Body of pancreas (tissue), 4 donors: ENCODE measurements at regions not wholly inside any gene's neighbourhood (a gene's known extent, or its start where the extent isn't known, plus 50 kb on each side); places are given as distances from the start of the nearest gene placed in this dataset.

Source experiments
- ATAC-seq: fragments of 150-250 bp; one replicate; pipeline ENCODE4 v1.9.1; 2016
- DNase-seq, 4 donors: peaks; one replicate each; pipeline ENCODE4 v3.0.0-alpha.2; 2019
- H3K27ac ChIP-seq, 4 donors: fragments of 200-600 bp; sonication (generic); 1 replicate in 3 of 4; 2 replicates in 1 of 4; pipeline versions ENCODE4 v1.5.1 to v1.6.1; 2016 to 2019; ENCODE audit warnings: mild to moderate bottlenecking in 1 of 4, mixed read lengths in 1 of 4, moderate library complexity in 1 of 4
- H3K27me3 ChIP-seq, 2 donors: fragments of 200-600 bp; sonication (generic); one replicate each; pipeline ENCODE4 v1.6.0; 2016; ENCODE audit warnings: mild to moderate bottlenecking in 1 of 2
- H3K36me3 ChIP-seq, 2 donors: fragments of 200-600 bp; sonication (generic); replicated peaks in 1 of 2; 2 replicates each; pipeline ENCODE4 v1.5.1; 2016; ENCODE audit warnings: low read depth in 2 of 2; ENCODE audit not compliant: insufficient read depth in 1 of 2
- H3K4me1 ChIP-seq: fragments of 200-600 bp; sonication (generic); one replicate; pipeline ENCODE4 v1.6.0; 2016
- H3K4me3 ChIP-seq, 2 donors: fragments of 200-600 bp; sonication (generic); 1 replicate in 1 of 2; 2 replicates in 1 of 2; pipeline ENCODE4 v1.5.1; 2016 to 2019
- H3K9me3 ChIP-seq, 3 donors: fragments of 200-600 bp; sonication (generic); 1 replicate in 2 of 3; 2 replicates in 1 of 3; pipeline ENCODE4 v1.5.1; 2016
- POLR2A ChIP-seq, 3 donors: fragments of 450-650 bp; IDR thresholded peaks; one replicate each; pipeline ENCODE4 v1.6.1; 2016; ENCODE audit warnings: antibody characterized with exemption in 3 of 3, mild to moderate bottlenecking in 2 of 3
- WGBS, 2 donors: methylation state at CpG; one replicate each; pipeline ENCODE4 v1.1.5; 2017; 5-methylcytosine and 5-hydroxymethylcytosine counted together
- intact Hi-C: fragments of 100-400 bp; cut with DNase I; formaldehyde crosslinking; loops from one replicate; pipeline ENCODE4 v1.15.1; 2023
- TF ChIP-seq, protein P1 (sequence below), 7 experiments: fragments of 450-650 bp in 4 of 7; fragments of 200-600 bp in 3 of 7; sonication (generic) in 3 of 7; IDR thresholded peaks; one replicate each; pipeline ENCODE4 v1.5.1; 2016 to 2019; ENCODE audit warnings: antibody characterized with exemption in 7 of 7

GRCh38 chr10:105834261-105835059 is 1193.4 kb downstream of the SORCS3 start:
- Histone ChIP-seq H3K27ac (no peak overlapping the region), H3K27me3 (no peaks in the 10 kb centered on the region), H3K4me1 (no peaks in the 10 kb centered on the region), H3K36me3 (no peaks in the 10 kb centered on the region), H3K4me3 (no peak overlapping the region), H3K9me3 (no peaks in the 10 kb centered on the region)
- ATAC-seq (no peak), DNase-seq (no peak)
- intact Hi-C loops, result no loop called here
- WGBS, 2 donors, result 69 to 71% methylated on average over 4 of the region's 4 CpGs
- TF ChIP-seq, protein P1, sequence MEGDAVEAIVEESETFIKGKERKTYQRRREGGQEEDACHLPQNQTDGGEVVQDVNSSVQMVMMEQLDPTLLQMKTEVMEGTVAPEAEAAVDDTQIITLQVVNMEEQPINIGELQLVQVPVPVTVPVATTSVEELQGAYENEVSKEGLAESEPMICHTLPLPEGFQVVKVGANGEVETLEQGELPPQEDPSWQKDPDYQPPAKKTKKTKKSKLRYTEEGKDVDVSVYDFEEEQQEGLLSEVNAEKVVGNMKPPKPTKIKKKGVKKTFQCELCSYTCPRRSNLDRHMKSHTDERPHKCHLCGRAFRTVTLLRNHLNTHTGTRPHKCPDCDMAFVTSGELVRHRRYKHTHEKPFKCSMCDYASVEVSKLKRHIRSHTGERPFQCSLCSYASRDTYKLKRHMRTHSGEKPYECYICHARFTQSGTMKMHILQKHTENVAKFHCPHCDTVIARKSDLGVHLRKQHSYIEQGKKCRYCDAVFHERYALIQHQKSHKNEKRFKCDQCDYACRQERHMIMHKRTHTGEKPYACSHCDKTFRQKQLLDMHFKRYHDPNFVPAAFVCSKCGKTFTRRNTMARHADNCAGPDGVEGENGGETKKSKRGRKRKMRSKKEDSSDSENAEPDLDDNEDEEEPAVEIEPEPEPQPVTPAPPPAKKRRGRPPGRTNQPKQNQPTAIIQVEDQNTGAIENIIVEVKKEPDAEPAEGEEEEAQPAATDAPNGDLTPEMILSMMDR (IDR thresholded peaks at IDR 0.05), result no peak
- no peak for TF ChIP-seq POLR2A (IDR thresholded peaks at IDR 0.05)

DNA sequence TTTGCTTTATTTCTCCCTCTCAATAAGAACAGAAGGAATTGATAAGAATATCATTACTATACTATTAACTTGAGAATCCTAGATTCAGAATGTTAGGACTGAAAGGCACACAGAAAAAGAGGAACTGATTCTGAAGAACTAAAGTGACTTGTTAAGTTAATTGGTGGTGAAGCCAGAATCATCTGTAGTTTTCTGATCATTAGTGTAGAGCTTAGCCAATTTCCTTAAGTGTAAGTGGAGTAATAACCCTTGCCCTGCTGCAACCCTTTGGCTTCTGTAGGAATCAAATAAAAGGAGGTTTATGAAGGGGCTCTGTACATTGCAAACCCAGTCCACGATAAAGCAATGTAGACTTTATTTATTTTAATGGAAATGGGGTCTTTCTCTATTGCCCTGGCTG is 1186.0 kb downstream of the SORCS3 start:
- H3K4me1 ChIP-seq, result no peaks in the 10 kb centered on the region
- H3K9me3 ChIP-seq, result no peaks in the 10 kb centered on the region
- no peak for ATAC-seq
- no peak for TF ChIP-seq POLR2A (IDR thresholded peaks at IDR 0.05)
- H3K4me3 ChIP-seq, result no peak overlapping the region
- WGBS, 2 donors, result 56 to 70% methylated on average over 1 of the region's 1 CpG
- H3K27ac ChIP-seq, result no peak overlapping the region
- intact Hi-C loops, result no loop called here
- H3K36me3 ChIP-seq, result no peaks in the 10 kb centered on the region
- no peak for DNase-seq
- no peaks in the 10 kb centered on the region for H3K27me3 ChIP-seq

DNA sequence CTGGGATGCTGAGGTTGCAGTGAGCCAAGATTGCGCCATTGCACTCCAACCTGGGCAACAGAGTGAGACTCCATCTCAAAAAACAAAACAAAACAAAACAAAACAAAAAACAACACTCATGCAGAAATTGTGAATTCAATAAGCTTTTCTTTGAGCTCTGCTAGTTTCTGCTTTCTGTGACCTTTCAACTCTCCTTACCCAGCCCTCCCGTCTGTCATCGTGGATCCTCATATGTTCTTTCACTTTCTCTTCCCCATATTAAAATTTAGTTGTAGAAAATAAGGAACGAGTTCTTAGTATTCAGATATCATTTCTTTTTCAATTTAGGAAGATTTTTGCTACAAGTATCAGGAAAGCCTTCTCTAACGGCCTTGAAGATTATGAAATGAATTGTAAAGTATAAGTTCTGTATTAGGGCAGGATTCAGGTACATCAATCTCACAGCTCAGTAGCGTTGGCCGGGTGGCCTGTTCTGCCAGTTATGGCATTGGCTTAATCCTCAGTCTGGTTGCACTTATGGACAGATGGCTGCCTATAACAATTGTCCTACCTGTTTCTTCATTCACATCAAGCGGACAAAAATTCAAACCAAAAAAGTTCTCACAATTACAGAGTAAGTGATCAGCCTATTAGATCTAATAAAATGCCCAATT is 1167.0 kb downstream of the SORCS3 start:
- Histone ChIP-seq H3K4me1 (no peaks in the 10 kb centered on the region), H3K4me3 (no peak overlapping the region), H3K27ac (no peak overlapping the region), H3K36me3 (no peaks in the 10 kb centered on the region), H3K27me3 (peaks cover 0 to 4% of the 10 kb centered on the region in 2 donors), H3K9me3 (no peaks in the 10 kb centered on the region)
- intact Hi-C loops, result no loop called here
- WGBS, 2 donors, result 74 to 76% methylated on average over 8 of the region's 8 CpGs
- ATAC-seq (no peak), DNase-seq (no peak)
- no peak for TF ChIP-seq POLR2A (IDR thresholded peaks at IDR 0.05)
- TF ChIP-seq, protein P1 (IDR thresholded peaks at IDR 0.05), result no peak

DNA sequence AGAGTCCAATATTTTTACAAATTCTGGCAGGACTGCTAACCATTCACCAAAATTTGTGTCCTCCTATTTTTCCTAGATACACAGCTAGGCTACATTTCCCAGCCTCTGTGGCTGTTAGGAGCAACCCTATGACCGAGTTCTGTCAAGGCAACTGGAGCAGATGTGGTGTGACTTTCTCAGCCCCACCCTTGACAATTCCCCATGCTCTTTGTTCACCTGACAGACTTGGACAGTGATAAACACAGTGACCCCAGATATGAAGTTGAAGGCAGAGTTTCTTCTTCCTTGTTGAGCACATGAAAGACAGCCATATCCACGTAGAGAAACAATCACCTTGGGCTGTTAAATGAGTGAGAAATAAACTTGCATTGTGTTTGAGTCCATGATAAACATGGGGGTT is 1162.1 kb downstream of the SORCS3 start:
- H3K27ac ChIP-seq, result no peak overlapping the region
- no peaks in the 10 kb centered on the region for H3K36me3 ChIP-seq
- no peaks in the 10 kb centered on the region for H3K27me3 ChIP-seq
- no peak overlapping the region for H3K4me3 ChIP-seq
- H3K4me1 ChIP-seq, result no peaks in the 10 kb centered on the region
- WGBS, 2 donors, result 39 to 48% methylated on average over 2 of the region's 2 CpGs
- intact Hi-C loops, result no loop called here
- no peaks in the 10 kb centered on the region for H3K9me3 ChIP-seq
- ATAC-seq, result no peak
- DNase-seq, result no peak
- TF ChIP-seq, protein P1 (IDR thresholded peaks at IDR 0.05), result no peak
- no peak for TF ChIP-seq POLR2A (IDR thresholded peaks at IDR 0.05)

DNA sequence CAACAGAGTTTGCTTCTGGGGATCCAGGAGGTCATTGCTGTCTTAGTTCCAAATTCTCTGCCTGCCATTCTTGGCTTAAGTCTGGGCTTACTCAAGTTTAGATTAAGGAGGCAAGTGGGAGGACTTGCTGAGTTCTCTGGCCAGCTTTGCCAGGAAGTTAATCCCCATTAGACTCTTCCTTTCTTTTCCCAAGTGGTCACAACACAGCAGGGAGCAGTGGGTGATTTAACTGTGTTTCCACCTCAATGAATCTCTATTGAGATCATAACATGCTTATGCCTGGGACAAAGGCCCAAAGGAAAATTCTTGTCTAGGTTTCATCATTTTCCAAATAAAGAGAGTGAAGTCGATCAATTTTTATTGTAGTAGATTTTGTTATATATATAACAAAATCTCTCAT is 1159.6 kb downstream of the SORCS3 start:
- intact Hi-C loops, result no loop called here
- no peak overlapping the region for H3K4me3 ChIP-seq
- H3K27ac ChIP-seq, result no peak overlapping the region
- 80 to 81% methylated on average over 1 of the region's 1 CpG for WGBS, 2 donors
- H3K27me3 ChIP-seq, result no peaks in the 10 kb centered on the region
- ATAC-seq (no peak), DNase-seq (no peak)
- TF ChIP-seq, protein P1 (IDR thresholded peaks at IDR 0.05), result no peak
- H3K36me3 ChIP-seq, result no peaks in the 10 kb centered on the region
- H3K4me1 ChIP-seq, result peaks cover 5% of the 10 kb centered on the region
- no peaks in the 10 kb centered on the region for H3K9me3 ChIP-seq
